ENCODE measurements at regions not wholly inside any gene's neighbourhood (a gene's known extent, or its start where the extent isn't known, plus 50 kb on each side); places are given as distances from the start of the nearest gene placed in this dataset.

GRCh38 chr2:195396479-195396878 is 260.5 kb upstream of the SLC39A10 start:
- no peak overlapping the region for H3K27ac ChIP-seq
- no peak for TF ChIP-seq Cebpa-rat (IDR thresholded peaks at IDR 0.05)
- no peak overlapping the region for H3K4me2 ChIP-seq
- H3K4me1 ChIP-seq: no peaks in the 10 kb centered on the region
- no peak overlapping the region for H3K4me3 ChIP-seq
- H3K9me3 ChIP-seq (replicated peaks in 1 of 11): no peaks in the 10 kb centered on the region
- no peaks in the 10 kb centered on the region for H4K20me1 ChIP-seq
- H3K36me3 ChIP-seq: no peaks in the 10 kb centered on the region
- no peaks in the 10 kb centered on the region for H3K27me3 ChIP-seq
- H3K9ac ChIP-seq: no peak overlapping the region

DNA sequence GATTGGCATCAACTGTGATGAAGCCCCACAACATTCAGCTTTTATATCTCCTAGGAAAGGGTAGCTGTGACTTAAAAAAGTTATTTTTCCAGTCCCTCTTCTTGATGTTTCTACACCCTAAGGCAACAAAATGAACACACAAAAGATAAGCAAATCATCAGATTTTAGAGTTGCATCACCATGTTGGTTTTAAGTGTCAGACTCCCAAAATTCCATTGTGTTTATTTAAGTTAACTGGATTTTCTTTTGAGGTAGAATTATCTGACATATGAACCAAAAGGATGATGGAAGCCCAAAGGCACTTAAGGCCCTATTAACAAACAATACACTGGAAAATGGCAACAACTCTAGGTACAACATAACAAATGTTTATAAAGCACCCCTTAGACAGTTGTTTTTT is 261.7 kb upstream of the SLC39A10 start:
- Histone ChIP-seq H4K20me1 (no peaks in the 10 kb centered on the region), H3K4me1 (no peaks in the 10 kb centered on the region), H3K27me3 (no peaks in the 10 kb centered on the region), H3K27ac (no peak overlapping the region), H3K9me3 (replicated peaks in 1 of 11) (no peaks in the 10 kb centered on the region), H3K4me3 (no peak overlapping the region), H3K36me3 (no peaks in the 10 kb centered on the region), H3K9ac (no peak overlapping the region), H3K4me2 (no peak overlapping the region)
- TF ChIP-seq Cebpa-rat (IDR thresholded peaks at IDR 0.05): no peak

GRCh38 chr2:195392446-195393336 is 264.3 kb upstream of the SLC39A10 start:
- Histone ChIP-seq H3K27me3 (no peaks in the 10 kb centered on the region), H3K4me2 (no peak overlapping the region), H3K9me3 (replicated peaks in 1 of 11) (peaks cover 0 to 10% (median 0%) of the 10 kb centered on the region in 11 experiments; a peak in 2 of 22 replicates), H3K9ac (no peak overlapping the region), H3K27ac (no peak overlapping the region), H3K36me3 (no peaks in the 10 kb centered on the region), H3K4me1 (no peaks in the 10 kb centered on the region; a peak in 1 of 20 replicates), H3K4me3 (no peak overlapping the region), H4K20me1 (no peaks in the 10 kb centered on the region)
- TF ChIP-seq Cebpa-rat (IDR thresholded peaks at IDR 0.05): no peak

DNA sequence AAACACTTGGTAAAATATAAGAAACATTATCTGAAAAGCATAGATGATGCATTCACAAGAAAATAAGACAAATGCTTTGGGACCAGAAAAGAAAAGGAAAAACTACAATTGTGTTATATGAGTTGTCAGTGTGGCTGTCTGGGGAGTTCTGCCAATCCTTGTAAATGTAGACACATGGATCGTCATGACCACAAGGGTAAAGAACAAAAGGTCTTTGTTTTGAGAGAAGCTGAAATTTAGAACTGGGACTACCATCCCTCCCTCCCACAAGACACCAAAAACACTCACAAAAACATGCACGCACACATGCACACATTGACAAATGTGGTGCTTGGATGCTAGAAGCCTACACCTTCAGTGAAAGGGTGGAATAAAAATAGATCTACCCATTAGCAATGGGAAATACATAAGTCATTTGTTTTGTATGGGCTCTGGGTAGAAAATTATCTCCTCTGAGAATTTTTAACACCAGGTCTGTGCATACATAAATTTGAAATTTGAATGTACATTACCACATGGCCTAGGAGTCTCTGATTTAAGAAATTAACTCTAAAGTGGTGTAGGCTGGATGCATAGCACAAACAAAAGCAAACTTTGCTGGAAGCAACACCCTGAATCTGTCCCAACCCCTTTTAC is 266.2 kb upstream of the SLC39A10 start:
- no peaks in the 10 kb centered on the region for H3K36me3 ChIP-seq
- no peak overlapping the region for H3K4me2 ChIP-seq
- no peak overlapping the region for H3K4me3 ChIP-seq
- peaks cover 0 to 10% (median 0%) of the 10 kb centered on the region in 11 experiments; a peak in 2 of 22 replicates for H3K9me3 ChIP-seq (replicated peaks in 1 of 11)
- H3K9ac ChIP-seq: no peak overlapping the region
- H4K20me1 ChIP-seq: no peaks in the 10 kb centered on the region
- no peaks in the 10 kb centered on the region for H3K27me3 ChIP-seq
- H3K27ac ChIP-seq: no peak overlapping the region
- no peak for TF ChIP-seq Cebpa-rat (IDR thresholded peaks at IDR 0.05)
- H3K4me1 ChIP-seq: no peaks in the 10 kb centered on the region; a peak in 1 of 20 replicates

- Histone ChIP-seq H3K9me3 (replicated peaks in 1 of 11) (peaks cover 0 to 10% (median 0%) of the 10 kb centered on the region in 11 experiments; a peak in 2 of 22 replicates), H3K27ac (no peak overlapping the region), H3K4me2 (no peak overlapping the region), H3K9ac (no peak overlapping the region), H3K36me3 (no peaks in the 10 kb centered on the region), H3K27me3 (no peaks in the 10 kb centered on the region), H4K20me1 (no peaks in the 10 kb centered on the region), H3K4me1 (no peaks in the 10 kb centered on the region; a peak in 1 of 20 replicates), H3K4me3 (no peak overlapping the region)
- TF ChIP-seq Cebpa-rat (IDR thresholded peaks at IDR 0.05): no peak
These were observed 269.0 kb upstream of the SLC39A10 start for GRCh38 chr2:195388028-195388427.

DNA sequence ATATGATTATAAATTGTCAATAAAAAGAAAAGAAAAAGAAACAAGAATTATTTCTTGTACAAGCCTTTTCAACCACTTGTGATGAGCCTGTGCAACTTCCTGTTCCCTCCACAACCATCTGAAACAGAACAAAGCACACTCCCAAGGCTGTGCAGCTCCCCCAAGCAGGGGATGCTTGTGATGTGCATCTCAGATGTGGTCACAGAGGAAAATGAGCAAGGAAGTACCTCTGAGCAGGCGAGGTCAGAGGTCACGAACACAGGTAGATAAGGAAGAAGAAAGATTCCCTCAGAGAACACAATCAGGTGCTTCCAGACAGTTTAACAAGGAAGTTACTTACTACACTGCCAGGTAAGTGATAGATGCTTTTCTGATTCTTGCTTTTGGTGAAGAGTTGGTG is 274.8 kb upstream of the SLC39A10 start:
- Histone ChIP-seq H4K20me1 (no peaks in the 10 kb centered on the region), H3K9me3 (replicated peaks in 1 of 11) (peaks cover 0 to 6% (median 0%) of the 10 kb centered on the region in 11 experiments; a peak in 2 of 22 replicates), H3K4me1 (0 out of 20 replicates have a peak, but pooled peaks cover 0 to 3% (median 0%) of the 10 kb centered on the region in 10 experiments), H3K4me3 (no peak overlapping the region), H3K4me2 (no peak overlapping the region), H3K27me3 (no peaks in the 10 kb centered on the region), H3K9ac (no peak overlapping the region), H3K27ac (no peak overlapping the region), H3K36me3 (no peaks in the 10 kb centered on the region)
- TF ChIP-seq Cebpa-rat (IDR thresholded peaks at IDR 0.05): no peak

DNA sequence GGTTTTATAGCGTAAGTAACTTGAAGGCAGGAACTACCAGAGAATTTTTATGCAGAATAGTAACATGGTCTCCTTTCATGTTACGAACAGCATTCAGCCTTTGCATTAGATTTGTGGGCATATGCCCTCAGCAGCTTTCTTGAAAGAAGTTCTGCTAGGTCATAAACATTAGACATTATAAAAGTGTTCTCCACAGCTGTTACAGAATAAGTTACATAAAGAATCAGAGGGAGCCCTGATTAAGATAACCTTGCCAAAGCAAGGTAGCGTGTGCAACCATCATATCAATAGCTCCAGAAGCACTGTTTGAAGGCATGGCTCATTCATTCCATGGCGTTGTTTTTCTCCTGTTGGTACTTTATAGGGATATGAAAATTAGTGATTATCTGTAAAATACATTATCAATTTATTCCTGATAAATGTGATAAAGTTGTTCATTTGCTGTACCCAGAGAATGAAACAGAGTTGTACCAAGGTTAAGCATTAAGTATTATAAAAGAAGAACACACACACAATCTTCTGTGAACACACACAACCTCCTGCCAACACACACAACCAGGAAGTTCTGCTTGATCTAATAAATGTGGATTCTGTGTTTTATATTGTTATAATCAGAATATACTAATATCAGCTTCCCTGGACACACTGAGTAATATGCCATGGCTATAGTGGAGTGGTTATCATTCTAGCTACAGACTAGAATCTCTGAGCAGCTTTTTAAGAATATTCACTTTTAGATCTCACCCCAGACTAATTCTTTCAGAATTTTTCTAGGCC is 286.7 kb upstream of the SLC39A10 start:
- Histone ChIP-seq H3K36me3 (no peaks in the 10 kb centered on the region), H3K4me1 (no peaks in the 10 kb centered on the region), H3K9ac (no peak overlapping the region), H3K4me2 (no peak overlapping the region), H3K4me3 (no peak overlapping the region), H3K9me3 (replicated peaks in 1 of 11) (no peaks in the 10 kb centered on the region), H3K27ac (no peak overlapping the region), H4K20me1 (no peaks in the 10 kb centered on the region), H3K27me3 (no peaks in the 10 kb centered on the region)
- no peak for TF ChIP-seq Cebpa-rat (IDR thresholded peaks at IDR 0.05)

GRCh38 chr2:195369218-195369587 is 287.8 kb upstream of the SLC39A10 start:
- Histone ChIP-seq H3K4me2 (no peak overlapping the region), H4K20me1 (no peaks in the 10 kb centered on the region), H3K9me3 (replicated peaks in 1 of 11) (0 out of 22 replicates have a peak, but pooled peaks cover 0 to 4% (median 0%) of the 10 kb centered on the region in 11 experiments), H3K36me3 (no peaks in the 10 kb centered on the region), H3K9ac (no peak overlapping the region), H3K4me3 (no peak overlapping the region), H3K27me3 (no peaks in the 10 kb centered on the region), H3K4me1 (no peaks in the 10 kb centered on the region), H3K27ac (no peak overlapping the region)
- TF ChIP-seq Cebpa-rat (IDR thresholded peaks at IDR 0.05): no peak
